Thyroid gland (tissue), 4 donors: ENCODE measurements at regions not wholly inside any gene's neighbourhood (a gene's known extent, or its start where the extent isn't known, plus 50 kb on each side); places are given as distances from the start of the nearest gene placed in this dataset.

ENCODE experiments used
- CTCF ChIP-seq, 6 experiments: fragments of 200-600 bp in 3 of 6; fragments of 450-650 bp in 3 of 6; sonication (generic) in 3 of 6; IDR thresholded peaks; one replicate each; pipeline ENCODE4 v1.5.1; 2016 to 2019; ENCODE audit warnings: antibody characterized with exemption in 6 of 6, mild to moderate bottlenecking in 2 of 6, inconsistent platforms in 1 of 6, moderate library complexity in 1 of 6
- POLR2A ChIP-seq, 2 donors: fragments of 450-650 bp; IDR thresholded peaks; one replicate each; pipeline ENCODE4 v1.6.1; 2017; ENCODE audit warnings: antibody characterized with exemption in 2 of 2, mild to moderate bottlenecking in 2 of 2, moderate library complexity in 1 of 2

GRCh38 chr6:2531426-2532215 is 219.1 kb downstream of the MYLK4 start:
- no peak for TF ChIP-seq POLR2A (IDR thresholded peaks at IDR 0.05)
- TF ChIP-seq CTCF (IDR thresholded peaks at IDR 0.05): no peak
